Endothelial cell (in vitro differentiated cells): ENCODE measurements at regions not wholly inside any gene's neighbourhood (a gene's known extent, or its start where the extent isn't known, plus 50 kb on each side); places are given as distances from the start of the nearest gene placed in this dataset.

ENCODE experiments used
- DNase-seq: peaks from one replicate; pipeline ENCODE4 v3.0.0; 2021; ENCODE audit warnings: low spot score
- H3K27ac Mint-ChIP-seq: one replicate; pipeline ENCODE4 v1.8.0; 2021; ENCODE audit warnings: mixed read lengths, inconsistent platforms; ENCODE audit not compliant: unreplicated experiment
- H3K27me3 Mint-ChIP-seq: one replicate; pipeline ENCODE4 v1.8.0; 2021; ENCODE audit warnings: mild to moderate bottlenecking, moderate library complexity, mixed read lengths, inconsistent platforms; ENCODE audit not compliant: unreplicated experiment
- H3K36me3 Mint-ChIP-seq: one replicate; pipeline ENCODE4 v1.8.0; 2021; ENCODE audit warnings: mild to moderate bottlenecking, low read depth, mixed read lengths, inconsistent platforms; ENCODE audit not compliant: unreplicated experiment
- H3K4me1 Mint-ChIP-seq: one replicate; pipeline ENCODE4 v1.8.0; 2021; ENCODE audit warnings: mild to moderate bottlenecking, mixed read lengths, inconsistent platforms; ENCODE audit not compliant: unreplicated experiment
- H3K4me3 Mint-ChIP-seq: one replicate; pipeline ENCODE4 v1.8.0; 2021; ENCODE audit warnings: mild to moderate bottlenecking, mixed read lengths, inconsistent platforms; ENCODE audit not compliant: unreplicated experiment
- H3K9me3 Mint-ChIP-seq: one replicate; pipeline ENCODE4 v1.8.0; 2021; ENCODE audit warnings: mixed read lengths, inconsistent platforms; ENCODE audit not compliant: unreplicated experiment
- TF ChIP-seq, protein P1 (sequence below): fragments of 200-600 bp; sonication (generic); IDR thresholded peaks from one replicate; pipeline ENCODE4 v1.5.0; 2021; ENCODE audit warnings: antibody characterized with exemption; ENCODE audit not compliant: unreplicated experiment

DNA sequence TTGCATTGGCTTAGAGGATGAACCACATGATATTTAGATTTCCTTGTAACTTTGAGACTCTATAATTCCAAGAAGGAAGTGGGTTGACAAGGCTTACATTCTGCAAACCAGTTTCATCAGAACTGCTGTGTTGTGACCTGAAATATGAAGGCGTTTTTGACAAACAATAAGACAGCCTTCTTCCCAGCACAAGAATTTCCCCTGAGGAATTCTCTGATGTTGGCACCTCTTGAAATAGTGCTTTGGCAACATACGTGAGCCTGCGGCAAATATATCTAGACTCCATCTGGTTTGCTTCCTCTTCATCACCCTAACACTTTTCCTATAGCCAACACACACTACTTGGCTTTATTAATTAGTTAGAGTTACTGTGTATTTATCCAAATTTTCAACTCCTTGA, 585.5 kb upstream of the SOX9 start:
- Mint-ChIP-seq H3K4me1 (no peaks in the 10 kb centered on the region), H3K9me3 (no peaks in the 10 kb centered on the region), H3K27me3 (no peaks in the 10 kb centered on the region), H3K36me3 (no peaks in the 10 kb centered on the region), H3K27ac (no peak overlapping the region), H3K4me3 (no peak overlapping the region)
- TF ChIP-seq, protein P1, sequence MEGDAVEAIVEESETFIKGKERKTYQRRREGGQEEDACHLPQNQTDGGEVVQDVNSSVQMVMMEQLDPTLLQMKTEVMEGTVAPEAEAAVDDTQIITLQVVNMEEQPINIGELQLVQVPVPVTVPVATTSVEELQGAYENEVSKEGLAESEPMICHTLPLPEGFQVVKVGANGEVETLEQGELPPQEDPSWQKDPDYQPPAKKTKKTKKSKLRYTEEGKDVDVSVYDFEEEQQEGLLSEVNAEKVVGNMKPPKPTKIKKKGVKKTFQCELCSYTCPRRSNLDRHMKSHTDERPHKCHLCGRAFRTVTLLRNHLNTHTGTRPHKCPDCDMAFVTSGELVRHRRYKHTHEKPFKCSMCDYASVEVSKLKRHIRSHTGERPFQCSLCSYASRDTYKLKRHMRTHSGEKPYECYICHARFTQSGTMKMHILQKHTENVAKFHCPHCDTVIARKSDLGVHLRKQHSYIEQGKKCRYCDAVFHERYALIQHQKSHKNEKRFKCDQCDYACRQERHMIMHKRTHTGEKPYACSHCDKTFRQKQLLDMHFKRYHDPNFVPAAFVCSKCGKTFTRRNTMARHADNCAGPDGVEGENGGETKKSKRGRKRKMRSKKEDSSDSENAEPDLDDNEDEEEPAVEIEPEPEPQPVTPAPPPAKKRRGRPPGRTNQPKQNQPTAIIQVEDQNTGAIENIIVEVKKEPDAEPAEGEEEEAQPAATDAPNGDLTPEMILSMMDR = no peak
- no peak for DNase-seq

- no peak for DNase-seq
- TF ChIP-seq, protein P1 = no peak
- H3K4me3 Mint-ChIP-seq = no peak overlapping the region
These were observed 574.4 kb upstream of the SOX9 start for GRCh38 chr17:71546419-71546818.

GRCh38 chr17:71547904-71548303, 572.9 kb upstream of the SOX9 start:
- Mint-ChIP-seq H3K36me3 (no peaks in the 10 kb centered on the region), H3K27ac (no peak overlapping the region), H3K4me1 (no peaks in the 10 kb centered on the region), H3K27me3 (no peaks in the 10 kb centered on the region), H3K9me3 (no peaks in the 10 kb centered on the region), H3K4me3 (no peak overlapping the region)
- DNase-seq = no peak
- TF ChIP-seq, protein P1 = no peak

More at GRCh38 chr17:71546419-71546818, 574.4 kb upstream of the SOX9 start:
- Mint-ChIP-seq H3K27ac (no peak overlapping the region), H3K36me3 (no peaks in the 10 kb centered on the region), H3K9me3 (no peaks in the 10 kb centered on the region), H3K27me3 (no peaks in the 10 kb centered on the region), H3K4me1 (no peaks in the 10 kb centered on the region)

DNA sequence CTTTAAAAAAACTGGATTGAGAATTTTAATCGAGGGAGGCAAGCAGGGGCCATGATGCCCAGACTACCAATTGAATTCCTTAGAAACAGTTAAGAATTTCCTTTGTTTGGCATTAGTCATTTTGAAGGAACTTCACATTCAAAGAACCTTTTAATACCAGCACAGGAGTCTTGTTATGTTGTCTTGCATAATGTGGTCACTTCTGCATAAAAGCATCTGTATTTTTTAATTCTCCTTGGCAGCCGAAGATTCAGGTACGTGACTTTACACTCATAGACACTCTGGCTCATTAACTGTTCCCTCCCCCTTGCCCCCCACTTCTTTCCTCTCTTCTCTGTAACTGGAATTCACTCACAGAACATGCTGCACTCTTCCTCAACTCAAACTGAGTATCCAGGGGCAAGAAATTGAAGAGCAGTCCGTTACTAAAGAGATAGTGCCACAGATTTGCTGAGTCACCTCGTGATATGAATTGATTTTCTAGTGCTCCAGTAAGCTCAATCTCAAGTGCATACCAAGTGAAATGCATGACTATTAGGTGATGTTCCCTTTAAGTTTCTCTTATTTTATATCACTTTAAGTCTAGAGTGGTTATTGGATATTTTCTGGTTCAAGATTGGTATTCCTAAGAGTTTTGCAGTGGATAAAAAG, 572.2 kb upstream of the SOX9 start:
- Mint-ChIP-seq H3K27ac (no peak overlapping the region), H3K4me3 (no peak overlapping the region), H3K9me3 (no peaks in the 10 kb centered on the region), H3K36me3 (no peaks in the 10 kb centered on the region), H3K4me1 (no peaks in the 10 kb centered on the region), H3K27me3 (no peaks in the 10 kb centered on the region)
- DNase-seq = no peak
- TF ChIP-seq, protein P1 = no peak

- Mint-ChIP-seq H3K4me1 (no peaks in the 10 kb centered on the region), H3K36me3 (no peaks in the 10 kb centered on the region), H3K27ac (no peak overlapping the region), H3K27me3 (no peaks in the 10 kb centered on the region), H3K4me3 (no peak overlapping the region), H3K9me3 (no peaks in the 10 kb centered on the region)
- DNase-seq = no peak
- TF ChIP-seq, protein P1 = no peak
These were observed 570.1 kb upstream of the SOX9 start for GRCh38 chr17:71550675-71551074.
